RKO (cell line): ENCODE measurements at regions not wholly inside any gene's neighbourhood (a gene's known extent, or its start where the extent isn't known, plus 50 kb on each side); places are given as distances from the start of the nearest gene placed in this dataset.

Source experiments
- DNase-seq: peaks from one replicate; pipeline ENCODE4 v3.0.0-alpha.2; 2016; ENCODE audit warnings: low spot score

GRCh38 chr4:155616117-155616516, 50.5 kb upstream of the GUCY1A1 start:
- no peak for DNase-seq

- DNase-seq: no peak
Measured at GRCh38 chr4:155615081-155615887, 51.4 kb upstream of the GUCY1A1 start.

- no peak for DNase-seq
Measured at GRCh38 chr4:155614111-155614762, 52.4 kb upstream of the GUCY1A1 start.

GRCh38 chr4:155612074-155612473, 54.6 kb upstream of the GUCY1A1 start:
- DNase-seq: peak; percentile 2

- no peak for DNase-seq
Measured at GRCh38 chr4:155611501-155611900, 55.1 kb upstream of the GUCY1A1 start.

- no peak for DNase-seq
Measured at GRCh38 chr4:155610143-155610542, 56.5 kb upstream of the GUCY1A1 start.

- DNase-seq: no peak
Measured at GRCh38 chr4:155609455-155610059, 57.1 kb upstream of the GUCY1A1 start.

- no peak for DNase-seq
Measured at GRCh38 chr4:155608225-155608885, 58.3 kb upstream of the GUCY1A1 start.

GRCh38 chr4:155607481-155607880, 59.2 kb upstream of the GUCY1A1 start:
- DNase-seq: no peak

GRCh38 chr4:155604718-155605626, 61.7 kb upstream of the GUCY1A1 start:
- peak; percentile 16 for DNase-seq

- no peak for DNase-seq
Measured at GRCh38 chr4:155603360-155603891, 63.2 kb upstream of the GUCY1A1 start.

- no peak for DNase-seq
Measured at GRCh38 chr4:155602351-155603140, 64.1 kb upstream of the GUCY1A1 start.

GRCh38 chr4:155600244-155600643, 66.4 kb upstream of the GUCY1A1 start:
- DNase-seq: no peak

GRCh38 chr4:155599596-155599995, 67.1 kb upstream of the GUCY1A1 start:
- no peak for DNase-seq

- DNase-seq: no peak
Measured at GRCh38 chr4:155599085-155599484, 67.6 kb upstream of the GUCY1A1 start.

GRCh38 chr4:155597933-155598451, 68.7 kb upstream of the GUCY1A1 start:
- DNase-seq: no peak

GRCh38 chr4:155597281-155597680, 69.4 kb upstream of the GUCY1A1 start:
- DNase-seq: no peak

GRCh38 chr4:155593793-155594192, 72.9 kb upstream of the GUCY1A1 start:
- no peak for DNase-seq

GRCh38 chr4:155592938-155593297, 73.7 kb upstream of the GUCY1A1 start:
- no peak for DNase-seq
